Endothelial cell (in vitro differentiated cells): ENCODE measurements at regions not wholly inside any gene's neighbourhood (a gene's known extent, or its start where the extent isn't known, plus 50 kb on each side); places are given as distances from the start of the nearest gene placed in this dataset.

Source experiments
- DNase-seq: peaks from one replicate; pipeline ENCODE4 v3.0.0; 2021; ENCODE audit warnings: low spot score
- H3K27ac Mint-ChIP-seq: one replicate; pipeline ENCODE4 v1.8.0; 2021; ENCODE audit warnings: mixed read lengths, inconsistent platforms; ENCODE audit not compliant: unreplicated experiment
- H3K27me3 Mint-ChIP-seq: one replicate; pipeline ENCODE4 v1.8.0; 2021; ENCODE audit warnings: mild to moderate bottlenecking, moderate library complexity, mixed read lengths, inconsistent platforms; ENCODE audit not compliant: unreplicated experiment
- H3K36me3 Mint-ChIP-seq: one replicate; pipeline ENCODE4 v1.8.0; 2021; ENCODE audit warnings: mild to moderate bottlenecking, low read depth, mixed read lengths, inconsistent platforms; ENCODE audit not compliant: unreplicated experiment
- H3K4me1 Mint-ChIP-seq: one replicate; pipeline ENCODE4 v1.8.0; 2021; ENCODE audit warnings: mild to moderate bottlenecking, mixed read lengths, inconsistent platforms; ENCODE audit not compliant: unreplicated experiment
- H3K4me3 Mint-ChIP-seq: one replicate; pipeline ENCODE4 v1.8.0; 2021; ENCODE audit warnings: mild to moderate bottlenecking, mixed read lengths, inconsistent platforms; ENCODE audit not compliant: unreplicated experiment
- H3K9me3 Mint-ChIP-seq: one replicate; pipeline ENCODE4 v1.8.0; 2021; ENCODE audit warnings: mixed read lengths, inconsistent platforms; ENCODE audit not compliant: unreplicated experiment
- TF ChIP-seq, protein P1 (sequence below): fragments of 200-600 bp; sonication (generic); IDR thresholded peaks from one replicate; pipeline ENCODE4 v1.5.0; 2021; ENCODE audit warnings: antibody characterized with exemption; ENCODE audit not compliant: unreplicated experiment

DNA sequence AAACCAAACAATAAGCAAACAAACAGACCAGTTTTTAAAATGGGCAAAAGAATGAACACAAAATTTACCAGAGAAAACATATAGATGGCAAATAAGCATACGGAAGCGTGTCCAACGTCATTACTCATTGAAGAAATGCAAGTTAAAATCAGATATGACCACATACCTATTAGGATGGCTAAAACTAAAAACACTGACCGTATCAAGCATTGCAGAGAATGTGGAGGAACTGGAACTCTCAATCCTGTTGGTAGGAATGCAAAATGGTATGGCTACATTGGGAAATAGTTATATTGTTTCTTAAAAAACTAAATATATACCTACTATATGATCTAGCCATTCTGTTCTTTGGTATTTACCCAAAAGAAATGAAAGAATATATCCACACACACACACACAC lies 129.4 kb upstream of the ACO1 start:
- Mint-ChIP-seq H3K27me3 (no peaks in the 10 kb centered on the region), H3K36me3 (no peaks in the 10 kb centered on the region), H3K9me3 (no peaks in the 10 kb centered on the region), H3K4me3 (no peak overlapping the region), H3K4me1 (no peaks in the 10 kb centered on the region), H3K27ac (no peak overlapping the region)
- TF ChIP-seq, protein P1, sequence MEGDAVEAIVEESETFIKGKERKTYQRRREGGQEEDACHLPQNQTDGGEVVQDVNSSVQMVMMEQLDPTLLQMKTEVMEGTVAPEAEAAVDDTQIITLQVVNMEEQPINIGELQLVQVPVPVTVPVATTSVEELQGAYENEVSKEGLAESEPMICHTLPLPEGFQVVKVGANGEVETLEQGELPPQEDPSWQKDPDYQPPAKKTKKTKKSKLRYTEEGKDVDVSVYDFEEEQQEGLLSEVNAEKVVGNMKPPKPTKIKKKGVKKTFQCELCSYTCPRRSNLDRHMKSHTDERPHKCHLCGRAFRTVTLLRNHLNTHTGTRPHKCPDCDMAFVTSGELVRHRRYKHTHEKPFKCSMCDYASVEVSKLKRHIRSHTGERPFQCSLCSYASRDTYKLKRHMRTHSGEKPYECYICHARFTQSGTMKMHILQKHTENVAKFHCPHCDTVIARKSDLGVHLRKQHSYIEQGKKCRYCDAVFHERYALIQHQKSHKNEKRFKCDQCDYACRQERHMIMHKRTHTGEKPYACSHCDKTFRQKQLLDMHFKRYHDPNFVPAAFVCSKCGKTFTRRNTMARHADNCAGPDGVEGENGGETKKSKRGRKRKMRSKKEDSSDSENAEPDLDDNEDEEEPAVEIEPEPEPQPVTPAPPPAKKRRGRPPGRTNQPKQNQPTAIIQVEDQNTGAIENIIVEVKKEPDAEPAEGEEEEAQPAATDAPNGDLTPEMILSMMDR = no peak
- no peak for DNase-seq

DNA sequence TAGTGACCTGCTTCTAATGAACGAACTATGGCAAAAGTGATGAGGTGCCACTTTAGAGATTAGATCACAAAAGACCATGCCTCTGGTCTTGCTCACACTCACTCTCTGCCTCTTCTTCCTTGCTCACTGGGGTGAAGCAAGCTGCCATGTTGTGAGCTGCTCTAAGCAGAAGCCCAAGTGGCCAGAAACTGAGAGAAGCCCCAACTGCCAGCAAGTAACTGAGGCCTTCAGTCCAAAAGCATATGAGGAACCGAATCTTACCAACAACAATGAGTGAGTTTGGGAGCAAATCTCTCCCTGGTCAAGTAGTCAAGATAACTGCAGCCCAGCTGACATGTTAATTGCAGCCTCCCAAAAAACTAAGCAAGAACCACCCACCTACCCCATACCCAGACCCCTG lies 126.0 kb upstream of the ACO1 start:
- Mint-ChIP-seq H3K4me3 (no peak overlapping the region), H3K4me1 (no peaks in the 10 kb centered on the region), H3K27ac (no peak overlapping the region), H3K36me3 (no peaks in the 10 kb centered on the region), H3K9me3 (no peaks in the 10 kb centered on the region), H3K27me3 (peaks cover 1% of the 10 kb centered on the region)
- no peak for DNase-seq
- TF ChIP-seq, protein P1 = no peak

DNA sequence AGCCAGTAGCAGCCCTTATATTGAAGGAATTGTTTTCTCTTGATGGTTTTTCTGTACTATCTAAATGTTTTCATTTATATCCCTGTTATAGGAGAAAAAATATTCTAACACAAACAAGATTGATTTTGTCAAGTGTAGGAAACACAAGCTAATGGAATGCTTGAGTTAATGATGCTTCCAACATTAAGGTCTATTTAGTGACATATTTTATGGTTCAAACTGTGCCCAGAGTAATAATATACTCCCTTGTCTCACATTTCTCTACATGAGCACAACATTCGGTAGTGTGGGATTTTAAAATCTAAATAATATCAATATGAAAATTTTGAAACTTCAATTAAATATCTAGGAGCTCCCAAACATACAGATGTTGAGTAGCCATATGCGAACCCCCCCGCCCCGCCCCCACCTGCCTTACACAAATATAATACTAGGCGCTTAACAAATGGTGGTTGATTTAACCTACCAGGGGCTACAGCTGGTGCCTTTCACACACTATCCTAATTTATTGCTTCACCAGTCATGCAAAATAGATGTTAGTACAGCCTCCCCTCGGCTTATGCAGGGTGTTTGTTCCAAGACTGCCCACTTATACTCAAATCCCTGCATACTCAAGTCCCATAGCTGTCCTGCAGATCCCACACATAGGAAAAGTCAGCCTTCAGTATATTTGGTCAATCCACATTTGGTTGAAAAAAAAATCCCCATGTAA lies 124.1 kb upstream of the ACO1 start:
- no peak overlapping the region for H3K27ac Mint-ChIP-seq

DNA sequence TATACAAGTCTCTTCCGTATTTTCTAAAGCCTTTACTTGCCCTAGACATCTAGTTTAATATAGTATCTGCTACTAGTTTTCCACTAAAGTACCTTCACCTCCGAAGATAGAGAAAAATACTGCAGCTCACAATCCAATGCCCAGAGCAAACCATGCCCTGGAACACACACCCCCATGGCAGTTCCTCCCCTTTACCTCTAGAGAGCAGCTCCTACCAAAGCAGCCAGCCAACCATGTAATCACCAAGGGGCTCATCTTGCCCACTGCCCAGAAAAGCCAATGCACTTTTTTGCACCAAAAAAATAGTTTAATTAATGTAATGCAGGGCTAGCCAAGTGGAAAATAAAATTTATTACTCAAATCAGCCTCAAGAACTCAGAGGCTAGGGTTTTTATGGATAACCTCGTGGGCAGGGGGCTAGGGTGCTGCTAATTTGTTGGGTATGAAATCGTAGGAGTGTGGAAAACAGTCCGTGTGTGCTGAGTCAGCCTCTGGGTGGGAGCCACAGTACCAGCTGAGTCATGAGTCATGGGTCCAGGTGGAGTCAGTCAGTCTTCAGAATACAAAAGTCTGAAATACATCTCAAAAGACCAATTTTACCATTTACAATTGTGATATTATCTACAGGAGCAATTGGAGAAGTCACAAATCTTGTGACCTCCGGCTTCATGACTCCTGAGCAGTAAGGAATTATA lies 120.1 kb upstream of the ACO1 start:
- Mint-ChIP-seq H3K9me3 (no peaks in the 10 kb centered on the region), H3K27ac (no peak overlapping the region), H3K4me1 (no peaks in the 10 kb centered on the region), H3K36me3 (no peaks in the 10 kb centered on the region), H3K27me3 (peaks cover 6% of the 10 kb centered on the region), H3K4me3 (no peak overlapping the region)
- no peak for DNase-seq
- TF ChIP-seq, protein P1 = no peak

More for the DNA sequence above, 124.1 kb upstream of the ACO1 start:
- peaks cover 2% of the 10 kb centered on the region for H3K27me3 Mint-ChIP-seq
- no peaks in the 10 kb centered on the region for H3K4me1 Mint-ChIP-seq
- H3K4me3 Mint-ChIP-seq = no peak overlapping the region
- no peaks in the 10 kb centered on the region for H3K36me3 Mint-ChIP-seq
- no peak for DNase-seq
- no peaks in the 10 kb centered on the region for H3K9me3 Mint-ChIP-seq
- TF ChIP-seq, protein P1 = no peak

DNA sequence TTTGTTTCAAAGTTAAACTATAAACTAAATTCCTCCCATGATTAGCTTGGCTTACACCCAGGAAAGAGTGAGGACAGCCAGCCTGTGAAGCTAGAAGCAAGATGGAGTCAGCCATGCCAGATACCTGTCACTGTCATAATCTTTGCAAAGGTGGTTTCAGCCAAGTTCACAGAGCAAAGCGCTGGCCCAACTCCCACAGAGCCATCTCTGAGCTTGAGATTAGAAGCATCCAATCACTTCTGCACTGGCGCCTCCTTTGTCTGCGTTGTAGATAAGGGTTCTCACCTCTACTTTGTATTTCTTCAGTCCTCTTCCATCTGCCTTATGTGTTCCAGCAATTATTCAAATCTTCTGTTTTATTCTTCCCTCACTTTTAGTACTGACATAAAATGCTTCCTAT lies 119.4 kb upstream of the ACO1 start:
- Mint-ChIP-seq H3K9me3 (no peaks in the 10 kb centered on the region), H3K4me3 (no peak overlapping the region), H3K36me3 (no peaks in the 10 kb centered on the region), H3K4me1 (no peaks in the 10 kb centered on the region), H3K27ac (no peak overlapping the region), H3K27me3 (peaks cover 6% of the 10 kb centered on the region)
- no peak for DNase-seq
- TF ChIP-seq, protein P1 = no peak
